ENCODE measurements at regions not wholly inside any gene's neighbourhood (a gene's known extent, or its start where the extent isn't known, plus 50 kb on each side); places are given as distances from the start of the nearest gene placed in this dataset.

GRCh38 chr4:85154591-85154990, 188.1 kb upstream of the WDFY3 start:
- no peak for DNase-seq (ENCODE audit: low read depth)
- no peak for TF ChIP-seq CTCF (IDR thresholded peaks at IDR 0.05; ENCODE audit: low read length, missing control alignments)

GRCh38 chr4:85165808-85166207, 199.3 kb upstream of the WDFY3 start:
- no peak overlapping the region for H3K4me3 ChIP-seq (replicated peaks; ENCODE audit: low read depth, low read length)
- no peak for DNase-seq (ENCODE audit: low read depth)
- no peak for TF ChIP-seq CTCF (IDR thresholded peaks at IDR 0.05; ENCODE audit: low read length, missing control alignments)

More at GRCh38 chr4:85154591-85154990, 188.1 kb upstream of the WDFY3 start:
- H3K4me3 ChIP-seq (replicated peaks; ENCODE audit: low read depth, low read length), result no peak overlapping the region

- no peak for TF ChIP-seq CTCF (IDR thresholded peaks at IDR 0.05; ENCODE audit: low read length, missing control alignments)
- no peak overlapping the region for H3K4me3 ChIP-seq (replicated peaks; ENCODE audit: low read depth, low read length)
- DNase-seq (ENCODE audit: low read depth), result no peak
Measured at GRCh38 chr4:85166318-85166717, 199.8 kb upstream of the WDFY3 start.

GRCh38 chr4:85168234-85168834, 201.8 kb upstream of the WDFY3 start:
- no peak for TF ChIP-seq CTCF (IDR thresholded peaks at IDR 0.05; ENCODE audit: low read length, missing control alignments)
- no peak overlapping the region for H3K4me3 ChIP-seq (replicated peaks; ENCODE audit: low read depth, low read length)
- DNase-seq (ENCODE audit: low read depth), result no peak

- H3K4me3 ChIP-seq (replicated peaks; ENCODE audit: low read depth, low read length), result no peak overlapping the region
- no peak for TF ChIP-seq CTCF (IDR thresholded peaks at IDR 0.05; ENCODE audit: low read length, missing control alignments)
- DNase-seq (ENCODE audit: low read depth), result no peak
Measured at GRCh38 chr4:85170241-85170640, 203.8 kb upstream of the WDFY3 start.

GRCh38 chr4:85175190-85175589, 208.7 kb upstream of the WDFY3 start:
- no peak for TF ChIP-seq CTCF (IDR thresholded peaks at IDR 0.05; ENCODE audit: low read length, missing control alignments)
- DNase-seq (ENCODE audit: low read depth), result no peak
- H3K4me3 ChIP-seq (replicated peaks; ENCODE audit: low read depth, low read length), result no peak overlapping the region

- no peak for DNase-seq (ENCODE audit: low read depth)
- no peak overlapping the region for H3K4me3 ChIP-seq (replicated peaks; ENCODE audit: low read depth, low read length)
- no peak for TF ChIP-seq CTCF (IDR thresholded peaks at IDR 0.05; ENCODE audit: low read length, missing control alignments)
Measured at GRCh38 chr4:85177092-85177491, 210.6 kb upstream of the WDFY3 start.

All from fibroblast of pulmonary artery (primary cell).